ENCODE measurements at regions not wholly inside any gene's neighbourhood (a gene's known extent, or its start where the extent isn't known, plus 50 kb on each side); places are given as distances from the start of the nearest gene placed in this dataset.

- DNase-seq: no peak
Measured at GRCh38 chr7:20952916-20953315, 166.2 kb upstream of the SP8 start.

- DNase-seq: no peak
Measured at GRCh38 chr7:20954711-20955619, 168.3 kb upstream of the SP8 start.

GRCh38 chr7:20958572-20958971 is 171.9 kb upstream of the SP8 start:
- DNase-seq: no peak

GRCh38 chr7:20959281-20959680 is 172.6 kb upstream of the SP8 start:
- DNase-seq: no peak

GRCh38 chr7:20963556-20964280 is 177.0 kb upstream of the SP8 start:
- DNase-seq: no peak

GRCh38 chr7:20964281-20964918 is 177.7 kb upstream of the SP8 start:
- DNase-seq: no peak

- DNase-seq: no peak
Measured at GRCh38 chr7:20971219-20971618, 184.5 kb upstream of the SP8 start.

- DNase-seq: no peak
Measured at GRCh38 chr7:20980232-20980631, 193.5 kb upstream of the SP8 start.

- no peak for DNase-seq
Measured at GRCh38 chr7:20980668-20981264, 194.1 kb upstream of the SP8 start.

- no peak for DNase-seq
Measured at GRCh38 chr7:20988340-20988739, 201.7 kb upstream of the SP8 start.

- DNase-seq: no peak
Measured at GRCh38 chr7:20991544-20991943, 204.9 kb upstream of the SP8 start.

- no peak for DNase-seq
Measured at GRCh38 chr7:20993693-20994092, 207.0 kb upstream of the SP8 start.

GRCh38 chr7:20998309-20998708 is 211.6 kb upstream of the SP8 start:
- DNase-seq: no peak

- no peak for DNase-seq
Measured at GRCh38 chr7:21011153-21011552, 224.5 kb upstream of the SP8 start.

- DNase-seq: no peak
Measured at GRCh38 chr7:21013765-21014539, 227.3 kb upstream of the SP8 start.

- no peak for DNase-seq
Measured at GRCh38 chr7:21020667-21021066, 234.0 kb upstream of the SP8 start.

- DNase-seq: no peak
Measured at GRCh38 chr7:21023841-21024484, 237.3 kb upstream of the SP8 start.

- no peak for DNase-seq
Measured at GRCh38 chr7:21024485-21024867, 237.8 kb upstream of the SP8 start.

- DNase-seq: no peak
Measured at GRCh38 chr7:21028186-21028585, 241.5 kb upstream of the SP8 start.

- no peak for DNase-seq
Measured at GRCh38 chr7:21028599-21028998, 241.9 kb upstream of the SP8 start.

GRCh38 chr7:21029006-21029405 is 242.3 kb upstream of the SP8 start:
- no peak for DNase-seq

- DNase-seq: no peak
Measured at GRCh38 chr7:21030237-21030871, 243.7 kb upstream of the SP8 start.

All from NCI-H2029 treated with DMSO at 0.1 percent for 48 hours (cell line).